Nephron (organoid): ENCODE measurements at regions not wholly inside any gene's neighbourhood (a gene's known extent, or its start where the extent isn't known, plus 50 kb on each side); places are given as distances from the start of the nearest gene placed in this dataset.

Source experiments
- H3K27ac Mint-ChIP-seq, 3 experiments: 2 replicates each; pipeline ENCODE4 v1.8.0; 2020; ENCODE audit warnings: mixed read lengths in 3 of 3, mild to moderate bottlenecking in 2 of 3, moderate library complexity in 1 of 3
- H3K27me3 Mint-ChIP-seq: 2 replicates; pipeline ENCODE4 v1.8.0; 2021; ENCODE audit warnings: low read depth, mild to moderate bottlenecking, moderate library complexity, mixed read lengths
- H3K36me3 Mint-ChIP-seq: 2 replicates; pipeline ENCODE4 v1.8.0; 2020; ENCODE audit warnings: low read depth, mixed read lengths
- H3K4me1 Mint-ChIP-seq: 2 replicates; pipeline ENCODE4 v1.8.0; 2020; ENCODE audit warnings: mixed read lengths
- H3K4me3 Mint-ChIP-seq, 3 experiments: 2 replicates each; pipeline ENCODE4 v1.8.0; 2020; ENCODE audit warnings: mild to moderate bottlenecking in 3 of 3, mixed read lengths in 3 of 3, moderate library complexity in 2 of 3
- H3K9me3 Mint-ChIP-seq: 2 replicates; pipeline ENCODE4 v1.8.0; 2020; ENCODE audit warnings: mixed read lengths
- CTCF ChIP-seq, 3 experiments: fragments of 200-600 bp; sonication (generic); IDR thresholded peaks; one replicate each; pipeline ENCODE4 v1.5.0; 2021; ENCODE audit warnings: antibody characterized with exemption in 3 of 3; ENCODE audit not compliant: unreplicated experiment in 3 of 3

DNA sequence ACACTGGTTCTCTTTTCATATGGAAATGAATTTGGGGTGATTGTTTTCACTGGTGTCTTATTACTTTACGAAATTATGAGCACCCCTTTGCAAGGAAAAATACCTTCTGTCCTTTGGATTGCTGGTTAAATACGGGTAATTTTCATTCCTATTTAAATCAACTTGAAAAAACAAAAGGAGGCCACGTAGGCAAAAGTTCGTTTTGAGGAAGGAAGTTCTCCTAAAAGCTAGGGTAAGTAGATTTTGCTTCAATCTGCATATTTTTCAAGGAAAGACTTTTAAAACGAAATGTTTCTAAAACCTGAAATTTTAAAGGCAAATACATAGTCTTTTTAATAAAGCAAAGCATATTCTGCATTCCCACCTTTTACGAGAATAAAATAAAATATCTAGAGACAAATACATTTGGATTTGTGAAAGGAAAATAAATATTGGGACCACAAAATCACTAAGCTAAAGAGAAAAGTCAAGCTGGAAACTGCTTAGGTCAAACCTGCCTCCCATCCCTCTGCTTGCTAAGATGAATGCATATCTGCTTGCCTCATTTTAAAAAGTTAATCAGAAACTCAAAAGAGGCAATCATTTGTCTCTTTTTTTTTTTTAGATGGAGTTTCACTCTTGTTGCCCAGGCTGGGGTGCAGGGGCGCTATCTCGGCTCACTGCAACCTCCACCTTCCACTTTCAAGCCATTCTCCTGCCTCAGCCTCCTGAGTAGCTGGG, 70.9 kb upstream of the ETS2 start:
- no peak overlapping the region for H3K27ac Mint-ChIP-seq
- no peak for TF ChIP-seq CTCF (IDR thresholded peaks at IDR 0.05; ENCODE audit: unreplicated experiment in 3 of 3)
- no peaks in the 10 kb centered on the region for H3K36me3 Mint-ChIP-seq
- peak overlapping the region in 2 of 3 experiments; percentile 5 to 86 for H3K4me3 Mint-ChIP-seq
- H3K9me3 Mint-ChIP-seq: no peaks in the 10 kb centered on the region
- H3K4me1 Mint-ChIP-seq: peaks cover 12% of the 10 kb centered on the region
- peaks cover 12% of the 10 kb centered on the region for H3K27me3 Mint-ChIP-seq

DNA sequence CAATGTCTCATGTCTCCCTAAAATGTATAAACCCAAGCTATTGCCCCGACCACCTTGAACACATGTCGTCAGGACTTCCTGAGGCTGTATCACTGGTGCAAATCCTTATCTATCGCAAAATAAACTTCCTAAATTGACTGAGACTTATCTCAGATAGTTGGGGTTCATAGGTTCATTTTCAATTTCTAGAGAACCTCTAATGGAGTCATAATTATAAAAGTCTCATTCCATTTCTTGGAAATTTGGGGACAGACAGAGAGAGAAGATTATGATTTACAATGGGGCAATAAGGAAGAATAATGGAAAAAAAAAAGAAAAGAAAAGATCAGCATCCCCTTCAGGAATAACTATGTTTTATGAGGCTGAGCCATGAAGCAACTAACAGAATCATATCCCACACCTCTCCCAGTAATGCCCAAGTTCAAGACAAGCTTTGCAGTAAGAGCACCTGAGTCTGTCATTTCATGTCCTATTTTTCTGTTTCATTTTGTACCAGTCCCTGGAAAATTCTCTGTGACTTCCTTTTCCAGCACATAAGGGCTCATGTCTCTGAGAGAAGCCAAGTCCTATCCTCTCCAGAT, 70.0 kb upstream of the ETS2 start:
- Mint-ChIP-seq H3K9me3 (no peaks in the 10 kb centered on the region), H3K4me1 (peaks cover 4% of the 10 kb centered on the region), H3K36me3 (no peaks in the 10 kb centered on the region)

DNA sequence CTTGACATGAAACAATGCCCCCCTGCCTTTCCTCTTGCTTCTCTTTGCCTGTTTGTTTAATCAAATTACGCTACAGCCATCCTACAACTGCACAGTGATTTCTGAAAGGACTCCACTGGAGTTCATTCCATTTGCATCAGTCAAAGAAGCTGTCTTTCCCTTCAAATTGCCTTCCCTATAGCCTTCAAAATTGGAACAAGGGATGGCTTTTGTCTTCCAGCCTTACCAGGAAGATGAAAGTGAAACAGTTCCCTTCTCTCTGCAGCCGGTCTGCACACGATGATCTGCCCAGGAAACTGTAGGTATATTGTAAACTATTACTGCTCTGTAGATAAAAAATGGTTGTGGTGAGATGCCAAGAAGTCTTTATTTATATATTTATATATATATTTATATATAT, 65.6 kb upstream of the ETS2 start:
- H3K9me3 Mint-ChIP-seq: no peaks in the 10 kb centered on the region
- no peak for TF ChIP-seq CTCF (IDR thresholded peaks at IDR 0.05; ENCODE audit: unreplicated experiment in 3 of 3)
- H3K4me1 Mint-ChIP-seq: peaks cover 5% of the 10 kb centered on the region
- H3K4me3 Mint-ChIP-seq: no peak overlapping the region
- H3K36me3 Mint-ChIP-seq: no peaks in the 10 kb centered on the region
- no peak overlapping the region for H3K27ac Mint-ChIP-seq
- H3K27me3 Mint-ChIP-seq: peaks cover 43% of the 10 kb centered on the region

More for the DNA sequence above, 70.0 kb upstream of the ETS2 start:
- no peak overlapping the region for H3K27ac Mint-ChIP-seq
- H3K27me3 Mint-ChIP-seq: peaks cover 12% of the 10 kb centered on the region
- TF ChIP-seq CTCF (IDR thresholded peaks at IDR 0.05; ENCODE audit: unreplicated experiment in 3 of 3): no peak
- no peak overlapping the region for H3K4me3 Mint-ChIP-seq

DNA sequence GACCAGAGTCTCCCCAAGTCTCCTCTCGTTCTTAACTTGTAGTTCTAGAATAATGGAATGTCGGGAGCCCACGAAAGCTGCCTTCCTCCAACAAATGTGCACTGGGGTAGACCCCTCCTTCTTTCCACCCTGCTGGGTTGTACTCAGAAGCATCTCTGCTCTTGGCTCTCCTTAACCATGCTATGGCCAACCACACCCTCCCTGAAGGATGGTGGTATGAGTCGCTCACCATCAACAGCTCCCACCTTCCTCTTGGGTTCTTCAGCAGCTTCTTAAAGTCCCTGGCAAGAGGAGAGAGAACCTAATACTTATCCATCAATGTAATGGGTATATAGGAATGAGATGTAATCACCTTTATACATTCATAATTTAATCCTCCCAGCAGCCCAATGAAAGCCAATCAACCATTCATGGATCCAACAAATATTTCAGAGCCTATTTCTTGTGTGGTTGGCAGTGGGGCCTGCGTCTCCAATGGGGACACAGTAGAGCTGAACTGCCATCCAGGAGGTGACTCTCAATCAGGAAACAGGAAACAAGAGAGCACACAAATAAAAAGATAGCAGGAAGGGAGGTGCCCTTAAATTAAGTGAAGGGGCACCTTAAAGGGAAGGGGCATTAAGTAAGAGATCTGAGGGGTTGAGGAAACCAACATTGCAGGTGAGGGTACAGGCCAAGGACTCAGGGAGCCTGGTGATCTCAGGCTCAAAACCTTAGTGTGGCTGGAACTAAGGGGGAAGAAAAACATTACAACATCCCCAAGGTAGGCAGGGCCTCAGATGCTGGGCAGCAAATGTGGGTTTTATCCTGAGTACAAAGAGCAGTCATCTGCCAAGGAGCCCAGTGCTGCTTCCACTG, 64.4 kb upstream of the ETS2 start:
- Mint-ChIP-seq H3K36me3 (no peaks in the 10 kb centered on the region), H3K4me3 (no peak overlapping the region), H3K4me1 (peaks cover 5% of the 10 kb centered on the region), H3K27ac (no peak overlapping the region), H3K27me3 (peaks cover 38% of the 10 kb centered on the region), H3K9me3 (no peaks in the 10 kb centered on the region)
- no peak for TF ChIP-seq CTCF (IDR thresholded peaks at IDR 0.05; ENCODE audit: unreplicated experiment in 3 of 3)

- Mint-ChIP-seq H3K27ac (no peak overlapping the region), H3K9me3 (peaks cover 2% of the 10 kb centered on the region), H3K27me3 (peaks cover 36% of the 10 kb centered on the region), H3K4me1 (peaks cover 5% of the 10 kb centered on the region), H3K36me3 (no peaks in the 10 kb centered on the region), H3K4me3 (no peak overlapping the region)
- TF ChIP-seq CTCF (IDR thresholded peaks at IDR 0.05; ENCODE audit: unreplicated experiment in 3 of 3): no peak
Measured at GRCh38 chr21:38741950-38742256, 63.8 kb upstream of the ETS2 start.
